SJCRH30 (cell line): ENCODE measurements at regions not wholly inside any gene's neighbourhood (a gene's known extent, or its start where the extent isn't known, plus 50 kb on each side); places are given as distances from the start of the nearest gene placed in this dataset.

Source experiments
- DNase-seq, 2 experiments: peaks; one replicate each; pipeline ENCODE4 v3.0.0-alpha.2; 2015 to 2020
- H3K27ac ChIP-seq: fragments of 250-450 bp; sonication (Bioruptor Pico); 2 replicates; pipeline ENCODE4 v1.5.1; 2020; ENCODE audit warnings: mild to moderate bottlenecking, moderate library complexity
- H3K27me3 ChIP-seq: fragments of 250-450 bp; sonication (Bioruptor Pico); 2 replicates; pipeline ENCODE4 v1.5.1; 2020; ENCODE audit warnings: mild to moderate bottlenecking, moderate library complexity
- H3K36me3 ChIP-seq: fragments of 250-450 bp; sonication (Bioruptor Pico); 2 replicates; pipeline ENCODE4 v1.5.1; 2020; ENCODE audit warnings: mild to moderate bottlenecking, moderate library complexity
- H3K4me1 ChIP-seq: fragments of 250-450 bp; sonication (Bioruptor Pico); 2 replicates; pipeline ENCODE4 v1.5.1; 2020; ENCODE audit warnings: mild to moderate bottlenecking, moderate library complexity
- H3K4me3 ChIP-seq: fragments of 250-450 bp; sonication (Bioruptor Pico); 2 replicates; pipeline ENCODE4 v1.5.1; 2020; ENCODE audit warnings: mild to moderate bottlenecking, moderate library complexity
- H3K9me3 ChIP-seq: fragments of 250-450 bp; sonication (Bioruptor Pico); replicated peaks from 2 replicates; pipeline ENCODE4 v1.5.1; 2020; ENCODE audit warnings: mild to moderate bottlenecking, moderate library complexity

DNA sequence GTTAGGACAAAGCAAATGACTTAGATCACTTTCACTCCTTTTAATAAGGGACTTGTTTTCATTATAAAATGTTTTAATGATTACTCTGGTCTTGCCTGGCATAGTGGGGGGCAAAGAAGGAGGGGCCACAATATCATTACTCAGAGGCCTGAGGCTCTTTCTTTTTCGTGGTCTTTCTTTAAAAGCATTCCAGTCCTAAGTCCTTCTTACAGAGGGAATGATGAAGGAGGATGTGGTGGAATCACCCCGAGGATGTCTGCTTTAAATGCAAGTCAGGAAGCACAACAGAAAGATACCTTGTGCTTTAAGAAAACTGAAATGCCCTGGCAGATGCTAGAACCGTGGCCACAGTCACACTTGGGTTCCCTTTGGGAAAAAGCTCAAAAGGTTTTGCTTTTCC, 379.1 kb downstream of the INHBA start:
- Histone ChIP-seq H3K36me3 (no peaks in the 10 kb centered on the region), H3K4me3 (no peak overlapping the region), H3K27me3 (no peaks in the 10 kb centered on the region), H3K9me3 (no peaks in the 10 kb centered on the region; the same call in 1 of the 2 replicates), H3K4me1 (no peaks in the 10 kb centered on the region), H3K27ac (no peak overlapping the region)
- no peak for DNase-seq

DNA sequence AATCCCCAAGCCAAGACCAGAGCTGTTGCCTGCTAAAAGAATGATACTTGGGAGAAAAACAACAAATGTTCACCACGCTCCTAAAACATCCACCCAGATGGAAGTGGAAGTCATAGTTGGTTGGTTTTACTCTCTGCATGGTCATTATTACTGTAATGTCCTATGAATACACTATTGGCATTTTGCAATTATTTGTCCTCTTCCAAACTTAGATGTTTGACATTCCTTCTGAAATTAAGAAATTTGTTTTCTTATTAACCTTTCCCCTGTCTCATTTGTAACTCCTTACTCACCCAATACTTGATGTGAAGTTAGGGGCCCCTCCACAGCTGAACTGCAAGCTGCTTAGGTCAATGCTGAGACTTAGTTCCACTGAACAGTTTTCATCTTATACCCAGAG, 383.3 kb downstream of the INHBA start:
- H3K4me3 ChIP-seq: no peak overlapping the region
- DNase-seq: no peak
- H3K27me3 ChIP-seq: no peaks in the 10 kb centered on the region

DNA sequence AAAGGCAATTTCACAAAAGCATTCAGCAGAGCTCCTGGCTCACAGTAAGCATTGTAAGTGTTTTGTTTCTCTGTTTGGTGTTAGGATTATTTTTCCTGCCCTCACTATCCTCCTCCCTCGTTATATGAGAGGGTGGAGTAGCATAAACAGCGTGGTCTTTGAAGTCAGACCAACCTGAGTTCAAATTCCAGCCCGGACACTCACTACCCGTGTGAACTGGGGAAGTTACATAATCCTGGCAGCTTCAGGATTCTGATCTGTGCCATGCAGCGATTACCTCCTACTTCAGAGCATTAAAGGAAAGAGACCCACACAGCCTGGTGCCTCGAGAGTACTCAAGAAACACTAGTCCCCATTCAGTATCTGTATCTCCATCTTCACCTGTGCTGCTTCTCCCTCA, 386.5 kb downstream of the INHBA start:
- Histone ChIP-seq H3K4me3 (no peak overlapping the region), H3K27ac (no peak overlapping the region), H3K9me3 (no peaks in the 10 kb centered on the region), H3K4me1 (no peaks in the 10 kb centered on the region), H3K36me3 (no peaks in the 10 kb centered on the region), H3K27me3 (no peaks in the 10 kb centered on the region)
- no peak for DNase-seq

More for the DNA sequence above, 383.3 kb downstream of the INHBA start:
- Histone ChIP-seq H3K36me3 (no peaks in the 10 kb centered on the region), H3K4me1 (no peaks in the 10 kb centered on the region), H3K9me3 (no peaks in the 10 kb centered on the region; the same call in 1 of the 2 replicates), H3K27ac (no peak overlapping the region)

DNA sequence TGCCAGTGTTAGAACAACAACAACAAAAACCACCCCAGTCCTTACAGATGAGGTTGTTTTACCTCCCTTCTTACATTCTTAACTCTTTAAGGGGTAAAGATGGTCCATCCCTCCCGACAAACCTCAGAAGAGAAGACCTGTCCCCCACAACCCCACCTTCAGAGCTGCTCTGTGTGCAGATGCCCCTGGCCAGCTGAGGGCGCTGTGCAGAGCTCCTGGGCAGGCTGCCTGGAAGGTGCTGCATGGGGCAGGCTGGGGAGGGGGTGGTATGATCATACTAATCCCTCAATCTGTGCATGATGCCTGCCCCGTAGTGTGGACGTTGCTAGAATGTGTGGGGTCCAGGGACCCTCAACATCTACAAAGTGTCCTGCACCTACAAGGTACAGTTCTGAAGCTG, 387.1 kb downstream of the INHBA start:
- H3K36me3 ChIP-seq: no peaks in the 10 kb centered on the region
- no peak for DNase-seq
- no peaks in the 10 kb centered on the region for H3K4me1 ChIP-seq
- H3K4me3 ChIP-seq: no peak overlapping the region
- no peaks in the 10 kb centered on the region for H3K27me3 ChIP-seq
- H3K27ac ChIP-seq: no peak overlapping the region
- H3K9me3 ChIP-seq: no peaks in the 10 kb centered on the region

DNA sequence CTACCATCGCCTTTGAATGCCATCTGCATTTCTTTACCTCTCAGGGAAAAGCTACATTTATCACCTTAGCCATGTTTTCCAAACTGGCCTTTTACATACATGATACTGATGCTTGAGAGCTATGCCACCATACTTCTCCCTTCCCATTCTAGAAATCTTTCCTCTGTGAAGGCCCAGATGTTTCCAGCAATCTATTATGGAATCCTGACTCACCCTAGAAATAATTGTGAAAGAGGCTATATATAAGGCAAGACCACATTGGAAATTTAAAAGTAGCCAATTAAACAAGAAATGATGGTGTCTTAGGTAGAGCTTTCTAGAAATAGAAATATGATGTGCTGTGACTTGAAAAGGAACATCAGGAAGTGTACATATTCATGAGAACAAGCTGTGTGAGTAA, 389.7 kb downstream of the INHBA start:
- H3K9me3 ChIP-seq: no peaks in the 10 kb centered on the region
- H3K36me3 ChIP-seq: no peaks in the 10 kb centered on the region
- H3K27ac ChIP-seq: no peak overlapping the region
- no peak overlapping the region for H3K4me3 ChIP-seq
- H3K4me1 ChIP-seq: no peaks in the 10 kb centered on the region
- DNase-seq: no peak
- H3K27me3 ChIP-seq: no peaks in the 10 kb centered on the region

DNA sequence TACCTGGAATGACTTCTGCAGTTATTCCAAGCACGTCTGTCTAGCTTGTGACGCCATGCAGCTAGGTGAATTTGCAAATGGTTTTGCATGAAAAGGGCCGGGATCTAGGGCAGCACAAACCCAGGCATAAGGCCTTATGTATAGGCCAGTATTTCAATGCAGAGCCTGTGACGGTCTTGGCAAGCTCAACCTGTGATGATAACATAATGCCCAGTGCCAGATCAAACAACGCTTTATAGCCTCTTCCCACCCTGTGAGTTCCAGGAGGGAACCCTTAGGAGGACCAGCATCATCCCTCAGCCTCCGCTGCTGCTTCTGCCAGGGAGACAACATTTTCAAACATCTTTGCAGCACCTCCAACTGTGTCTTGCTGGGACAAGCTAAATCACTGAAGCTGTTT, 390.7 kb downstream of the INHBA start:
- H3K27ac ChIP-seq: no peak overlapping the region
- H3K4me1 ChIP-seq: no peaks in the 10 kb centered on the region
- no peak overlapping the region for H3K4me3 ChIP-seq
- no peaks in the 10 kb centered on the region for H3K27me3 ChIP-seq
- no peaks in the 10 kb centered on the region for H3K36me3 ChIP-seq
- DNase-seq: no peak
- H3K9me3 ChIP-seq: no peaks in the 10 kb centered on the region

DNA sequence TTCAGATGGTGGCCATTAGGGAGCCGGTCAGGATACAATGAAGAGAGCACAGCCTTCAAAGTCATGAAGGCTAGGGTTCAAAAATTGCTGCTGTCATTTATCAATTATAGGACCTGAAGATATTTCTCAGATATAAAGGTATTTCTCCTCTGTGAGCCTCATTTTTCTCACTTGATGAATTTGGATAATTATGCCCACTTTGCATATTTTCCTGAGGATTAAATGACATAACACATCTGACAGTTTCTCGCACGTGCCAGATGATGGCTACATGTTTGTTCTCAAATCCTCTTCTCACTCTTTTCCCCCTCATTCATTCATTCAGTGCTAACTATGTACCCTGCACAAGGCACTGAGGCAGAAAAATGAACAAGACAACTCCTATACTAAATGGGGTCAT, 391.6 kb downstream of the INHBA start:
- no peaks in the 10 kb centered on the region for H3K4me1 ChIP-seq
- H3K27me3 ChIP-seq: no peaks in the 10 kb centered on the region
- DNase-seq: no peak
- H3K36me3 ChIP-seq: no peaks in the 10 kb centered on the region
- H3K9me3 ChIP-seq: no peaks in the 10 kb centered on the region
- H3K27ac ChIP-seq: no peak overlapping the region
- H3K4me3 ChIP-seq: no peak overlapping the region

DNA sequence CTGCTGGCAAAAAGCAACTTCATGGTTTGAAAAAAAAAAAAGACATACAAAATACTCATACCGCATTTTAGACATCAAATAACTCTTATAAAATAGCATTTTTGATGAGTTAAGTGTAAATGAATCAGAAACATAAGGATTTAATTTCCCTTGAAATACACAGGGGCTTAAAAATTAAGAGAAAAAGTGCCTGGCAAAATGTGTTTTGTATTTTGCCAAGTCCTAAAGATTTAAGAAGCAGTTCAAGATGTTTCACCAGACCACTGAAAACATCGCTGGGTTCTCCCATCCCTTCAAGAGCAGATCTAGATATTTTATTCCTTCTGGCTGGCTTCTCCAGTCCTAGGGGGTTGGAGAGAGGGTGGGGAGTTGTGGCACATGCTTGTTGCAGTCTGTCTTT, 396.4 kb downstream of the INHBA start:
- no peak for DNase-seq
- Histone ChIP-seq H3K27ac (no peak overlapping the region), H3K36me3 (no peaks in the 10 kb centered on the region), H3K9me3 (no peaks in the 10 kb centered on the region), H3K4me1 (no peaks in the 10 kb centered on the region), H3K4me3 (no peak overlapping the region), H3K27me3 (no peaks in the 10 kb centered on the region)

DNA sequence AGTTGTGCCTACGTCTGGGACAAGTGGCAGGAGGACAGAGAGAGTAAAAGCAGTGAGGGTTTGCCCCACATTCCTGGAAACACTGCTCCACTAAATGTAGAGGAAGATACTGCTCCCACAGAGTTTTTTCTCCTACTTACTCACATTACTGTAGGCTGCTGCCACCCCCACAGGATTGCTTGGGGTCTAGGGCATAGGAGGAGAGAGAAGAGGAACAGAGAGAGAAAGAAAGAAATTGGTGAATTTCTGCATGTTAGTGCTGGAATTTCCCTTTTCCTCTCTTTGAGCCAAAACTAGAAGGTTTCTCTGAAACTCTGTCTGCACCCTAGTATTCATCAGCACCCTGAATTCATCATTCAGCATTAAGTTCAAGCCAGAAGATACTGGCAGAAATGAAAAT, 397.9 kb downstream of the INHBA start:
- Histone ChIP-seq H3K4me3 (no peak overlapping the region), H3K27ac (no peak overlapping the region), H3K27me3 (no peaks in the 10 kb centered on the region), H3K4me1 (no peaks in the 10 kb centered on the region), H3K9me3 (no peaks in the 10 kb centered on the region), H3K36me3 (no peaks in the 10 kb centered on the region)
- DNase-seq: no peak

DNA sequence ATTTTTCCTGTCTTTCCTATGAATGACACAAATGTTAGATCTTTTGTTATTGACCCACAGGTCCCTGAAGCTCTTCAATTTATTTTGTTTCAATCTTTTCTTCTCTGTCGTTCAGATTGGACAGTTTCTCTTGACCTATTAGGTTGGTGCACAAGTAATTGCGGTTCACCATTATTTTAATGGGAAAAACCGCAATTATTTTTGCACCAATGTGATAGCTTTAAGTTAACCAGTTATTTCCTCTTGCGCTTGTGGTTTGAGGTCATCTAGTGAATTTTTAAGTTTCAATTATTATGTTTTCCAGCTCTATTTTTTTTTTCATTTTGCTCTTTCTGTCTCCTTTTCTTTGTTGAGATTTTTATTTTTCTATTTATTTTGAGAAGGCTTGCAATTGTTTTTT, 399.2 kb downstream of the INHBA start:
- no peak for DNase-seq
- H3K36me3 ChIP-seq: no peaks in the 10 kb centered on the region
- H3K4me3 ChIP-seq: no peak overlapping the region
- H3K27me3 ChIP-seq: no peaks in the 10 kb centered on the region
- H3K27ac ChIP-seq: no peak overlapping the region
- no peaks in the 10 kb centered on the region for H3K9me3 ChIP-seq
- no peaks in the 10 kb centered on the region for H3K4me1 ChIP-seq

DNA sequence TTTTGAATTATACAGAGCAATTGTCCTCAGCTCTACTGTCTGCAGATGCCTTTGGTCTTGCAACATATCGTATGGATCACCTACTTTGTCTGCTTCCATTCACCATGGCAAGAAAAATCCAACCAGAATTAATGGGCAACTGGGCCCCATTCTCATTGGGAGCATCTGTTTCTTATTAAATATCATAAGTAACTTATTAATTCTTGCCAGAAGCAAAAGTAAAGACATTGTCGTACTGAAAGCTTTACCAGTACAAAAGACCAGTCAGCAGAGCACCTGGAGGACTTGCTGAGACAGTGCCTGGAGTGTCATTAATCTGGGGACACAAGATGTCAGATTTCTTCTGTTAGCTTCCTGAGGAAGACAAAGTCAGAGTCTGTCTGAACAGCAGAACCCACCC, 404.5 kb downstream of the INHBA start:
- H3K4me1 ChIP-seq: no peaks in the 10 kb centered on the region
- no peak overlapping the region for H3K27ac ChIP-seq
- no peak overlapping the region for H3K4me3 ChIP-seq
- DNase-seq: no peak
- H3K27me3 ChIP-seq: no peaks in the 10 kb centered on the region
- no peaks in the 10 kb centered on the region for H3K9me3 ChIP-seq
- H3K36me3 ChIP-seq: no peaks in the 10 kb centered on the region

DNA sequence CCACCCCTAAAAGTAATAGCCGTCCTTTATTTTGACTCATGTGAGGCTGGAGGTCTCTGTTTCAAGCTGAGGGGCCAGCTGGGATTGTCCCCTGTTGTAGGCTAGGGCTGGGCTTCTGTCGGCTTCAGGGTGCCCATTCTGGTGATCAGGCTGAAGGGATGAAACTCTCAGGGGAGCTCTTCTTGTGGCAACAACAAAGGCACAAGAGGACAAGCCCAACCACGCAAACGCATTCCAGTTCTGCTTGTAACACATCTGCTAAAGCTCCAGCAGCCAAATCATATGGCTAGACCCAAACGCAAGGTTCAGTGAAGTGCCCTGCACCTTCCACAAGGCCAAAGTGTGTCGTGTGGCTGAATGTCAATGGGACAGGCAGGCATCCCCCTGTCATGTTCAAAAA, 405.7 kb downstream of the INHBA start:
- no peaks in the 10 kb centered on the region for H3K36me3 ChIP-seq
- no peaks in the 10 kb centered on the region for H3K9me3 ChIP-seq
- H3K4me3 ChIP-seq: no peak overlapping the region
- no peak overlapping the region for H3K27ac ChIP-seq
- H3K27me3 ChIP-seq: no peaks in the 10 kb centered on the region
- no peaks in the 10 kb centered on the region for H3K4me1 ChIP-seq
- DNase-seq: no peak

DNA sequence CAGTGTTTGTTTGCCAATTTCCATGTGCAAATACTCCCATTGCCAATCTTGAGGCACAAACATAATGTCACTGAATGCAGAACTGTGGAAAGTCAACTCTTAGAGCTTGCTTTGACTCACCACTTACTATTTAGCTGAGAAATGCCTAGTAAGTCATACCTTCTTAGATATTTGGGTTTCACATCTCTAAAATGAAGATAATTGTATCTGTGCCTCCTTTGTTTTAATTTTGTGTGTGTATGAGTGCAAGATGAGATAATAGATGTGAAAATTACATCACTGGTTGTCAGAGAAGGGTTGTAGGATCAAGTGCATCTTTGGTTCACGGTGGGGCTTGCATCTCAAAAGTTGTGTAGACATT, 407.5 kb downstream of the INHBA start:
- H3K27ac ChIP-seq: no peak overlapping the region

DNA sequence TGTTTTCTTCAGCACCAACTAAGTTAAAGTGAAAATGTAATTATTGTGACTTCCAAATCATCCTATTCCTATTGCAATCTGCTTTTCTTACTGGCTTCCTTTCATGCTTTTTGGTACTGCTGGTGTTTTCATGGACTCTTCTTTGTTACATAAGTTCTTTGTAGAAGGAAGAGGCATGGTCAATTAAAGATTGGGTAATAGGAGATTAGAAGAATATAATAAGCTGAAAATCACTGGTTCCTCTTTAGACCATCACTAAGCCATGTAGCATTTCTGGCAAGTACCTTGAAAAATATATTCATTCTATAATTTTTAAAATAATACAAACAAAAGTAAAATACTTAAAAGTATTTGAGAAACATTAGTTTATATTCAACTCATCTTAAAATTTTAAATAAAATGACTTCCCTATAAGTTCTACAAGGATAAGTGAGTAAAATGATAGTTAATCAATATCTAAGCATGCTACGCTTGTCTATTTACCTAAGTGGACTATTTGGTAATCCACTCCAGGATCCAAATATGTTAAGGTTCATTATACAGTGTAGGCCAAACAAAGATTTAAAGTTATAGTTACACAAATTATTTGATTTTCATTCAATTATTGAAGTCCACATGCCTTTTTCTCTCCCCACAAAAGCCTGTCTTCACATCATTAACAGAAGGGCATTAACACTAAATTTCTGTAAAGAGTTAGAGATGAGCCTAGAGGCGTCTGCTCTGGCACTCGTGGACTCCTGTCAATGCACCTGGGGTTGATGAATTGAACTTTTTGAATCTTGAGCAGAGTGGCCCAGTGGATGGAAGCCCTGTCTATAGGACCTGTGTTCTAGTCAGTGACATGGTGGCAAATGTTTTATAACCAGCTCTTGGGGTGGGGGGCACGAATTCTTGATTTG, 408.1 kb downstream of the INHBA start:
- Histone ChIP-seq H3K27ac (no peak overlapping the region), H3K36me3 (no peaks in the 10 kb centered on the region), H3K4me3 (no peak overlapping the region), H3K27me3 (no peaks in the 10 kb centered on the region), H3K9me3 (no peaks in the 10 kb centered on the region), H3K4me1 (no peaks in the 10 kb centered on the region)
- DNase-seq: no peak

More for the DNA sequence above, 407.5 kb downstream of the INHBA start:
- no peak overlapping the region for H3K4me3 ChIP-seq
- H3K4me1 ChIP-seq: no peaks in the 10 kb centered on the region
- H3K36me3 ChIP-seq: no peaks in the 10 kb centered on the region
- no peaks in the 10 kb centered on the region for H3K9me3 ChIP-seq
- no peaks in the 10 kb centered on the region for H3K27me3 ChIP-seq
- DNase-seq: no peak

DNA sequence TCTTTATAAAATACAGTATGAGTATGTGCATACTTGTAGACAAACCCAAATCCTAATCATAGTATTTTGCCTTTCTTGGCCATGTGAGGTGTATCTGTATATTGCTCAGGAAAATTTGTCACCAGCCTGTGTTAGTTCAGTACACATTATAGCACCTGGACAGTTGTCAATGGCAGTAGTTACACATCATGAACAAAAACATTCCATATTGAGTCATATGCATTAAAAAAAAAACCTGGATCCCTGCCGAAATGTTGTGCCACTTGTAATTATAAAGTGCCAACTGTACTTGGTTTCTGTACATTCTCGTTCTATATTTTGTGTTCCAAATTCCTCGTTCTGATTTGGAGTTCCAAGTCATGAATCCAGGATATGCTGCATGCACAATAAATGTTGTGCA, 410.4 kb downstream of the INHBA start:
- no peak overlapping the region for H3K27ac ChIP-seq
- no peak overlapping the region for H3K4me3 ChIP-seq
- H3K9me3 ChIP-seq: no peaks in the 10 kb centered on the region
- H3K27me3 ChIP-seq: no peaks in the 10 kb centered on the region
- H3K36me3 ChIP-seq: no peaks in the 10 kb centered on the region
- DNase-seq: no peak
- no peaks in the 10 kb centered on the region for H3K4me1 ChIP-seq
